Stimulated activated CD8-positive, alpha-beta memory T cell treated with anti-CD3 and anti-CD28 coated beads, Interleukin-15, amount 100 ng/mL, for 4 hours (primary cell): ENCODE measurements at regions not wholly inside any gene's neighbourhood (a gene's known extent, or its start where the extent isn't known, plus 50 kb on each side); places are given as distances from the start of the nearest gene placed in this dataset.
"Not testable (repeated sequence)": the region's sequence is repeated elsewhere in the genome, so short reads cannot be mapped to it uniquely, and the experiment has no call there.

Source experiments
- DNase-seq, 2 donors: peaks; one replicate each; pipeline ENCODE4 v3.0.0-alpha.2; 2020; ENCODE audit warnings: low read depth in 2 of 2

GRCh38 chr11:87871056-87871455 lies 304.2 kb downstream of the RAB38 start:
- DNase-seq = no peak

- no peak for DNase-seq
These were observed 305.2 kb downstream of the RAB38 start for GRCh38 chr11:87870086-87870485.

- DNase-seq = no peak
These were observed 308.3 kb downstream of the RAB38 start for GRCh38 chr11:87866951-87867350.

- DNase-seq = no peak
These were observed 314.2 kb downstream of the RAB38 start for GRCh38 chr11:87861030-87861429.

GRCh38 chr11:87859636-87860035 lies 315.6 kb downstream of the RAB38 start:
- no peak for DNase-seq

- DNase-seq = no peak
These were observed 323.4 kb downstream of the RAB38 start for GRCh38 chr11:87851827-87852226.

- DNase-seq = no peak
These were observed 324.0 kb downstream of the RAB38 start for GRCh38 chr11:87851234-87851633.

- no peak for DNase-seq
These were observed 326.0 kb downstream of the RAB38 start for GRCh38 chr11:87849216-87849615.

- DNase-seq = no peak
These were observed 334.5 kb downstream of the RAB38 start for GRCh38 chr11:87840786-87841185.

- DNase-seq = no peak
These were observed 343.0 kb downstream of the RAB38 start for GRCh38 chr11:87832211-87832610.

GRCh38 chr11:87820011-87820410 lies 355.2 kb downstream of the RAB38 start:
- DNase-seq = no peak

GRCh38 chr11:87819151-87819550 lies 356.1 kb downstream of the RAB38 start:
- no peak for DNase-seq

GRCh38 chr11:87812571-87813365 lies 362.5 kb downstream of the RAB38 start:
- no peak for DNase-seq

- DNase-seq = no peak
These were observed 364.8 kb downstream of the RAB38 start for GRCh38 chr11:87810486-87810885.

- no peak for DNase-seq
These were observed 366.0 kb downstream of the RAB38 start for GRCh38 chr11:87809256-87809655.

GRCh38 chr11:87804176-87804575 lies 371.1 kb downstream of the RAB38 start:
- no peak for DNase-seq

- no peak for DNase-seq
These were observed 371.5 kb downstream of the RAB38 start for GRCh38 chr11:87803748-87804147.

- DNase-seq = not testable (repeated sequence)
These were observed 390.4 kb downstream of the RAB38 start for GRCh38 chr11:87784862-87785261.

- DNase-seq = no peak
These were observed 395.2 kb downstream of the RAB38 start for GRCh38 chr11:87780068-87780413.

- DNase-seq = no peak
These were observed 395.8 kb downstream of the RAB38 start for GRCh38 chr11:87779276-87780067.

GRCh38 chr11:87778357-87778756 lies 396.9 kb downstream of the RAB38 start:
- DNase-seq = no peak

GRCh38 chr11:87775036-87775435 lies 400.2 kb downstream of the RAB38 start:
- DNase-seq = no peak

GRCh38 chr11:87769661-87770060 lies 405.6 kb downstream of the RAB38 start:
- no peak for DNase-seq
